Fibroblast of the aortic adventitia (primary cell): ENCODE measurements at regions not wholly inside any gene's neighbourhood (a gene's known extent, or its start where the extent isn't known, plus 50 kb on each side); places are given as distances from the start of the nearest gene placed in this dataset.
A peak's percentile ranks its signal among the peaks of the same experiment; 100 is the strongest.

Experiments
- DNase-seq: peaks from one replicate; pipeline ENCODE4 v3.0.0-alpha.2; 2010; ENCODE audit warnings: low read depth
- H3K4me3 ChIP-seq: 2 replicates; pipeline ENCODE4 v1.5.1; 2011; ENCODE audit warnings: low read depth, mild to moderate bottlenecking, control low read depth, low read length, moderate library complexity
- CTCF ChIP-seq: IDR thresholded peaks from 2 replicates; pipeline ENCODE4 v1.5.1; 2011; ENCODE audit warnings: mild to moderate bottlenecking, low read length, control low read depth, inconsistent platforms; ENCODE audit not compliant: insufficient read depth

DNA sequence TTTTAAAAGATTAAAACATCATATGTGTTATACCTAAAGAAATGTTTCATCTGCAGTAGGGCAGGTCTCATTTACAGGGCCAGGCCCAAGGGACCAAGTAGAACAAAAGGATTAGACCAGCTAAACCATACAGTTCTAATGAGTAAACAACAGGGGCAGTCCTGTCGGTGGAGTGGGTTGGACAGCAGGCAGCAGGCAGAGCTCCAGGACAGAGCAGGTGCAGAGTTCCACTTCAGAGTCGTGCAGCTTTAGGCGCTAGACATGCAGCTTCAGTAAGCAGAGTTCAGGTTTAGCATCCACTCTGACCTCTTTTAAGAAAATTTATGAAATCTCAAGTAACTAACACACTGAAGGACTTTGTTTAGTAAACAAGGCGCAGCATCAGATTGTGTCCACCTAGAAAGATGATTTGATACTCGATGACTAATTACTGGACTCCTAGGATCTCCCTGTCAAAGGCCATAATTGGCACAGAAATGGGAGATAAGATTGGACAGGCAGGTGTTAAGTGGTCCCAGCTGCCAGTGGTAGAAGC is 487.7 kb upstream of the INTU start:
- DNase-seq, result no peak
- H3K4me3 ChIP-seq, result no peak overlapping the region

GRCh38 chr4:127148165-127148564 is 484.6 kb upstream of the INTU start:
- no peak for DNase-seq
- no peak overlapping the region for H3K4me3 ChIP-seq
- no peak for TF ChIP-seq CTCF

More for the DNA sequence above, 487.7 kb upstream of the INTU start:
- no peak for TF ChIP-seq CTCF

- DNase-seq, result no peak
- TF ChIP-seq CTCF, result no peak
- no peak overlapping the region for H3K4me3 ChIP-seq
Measured at GRCh38 chr4:127149086-127149485, 483.7 kb upstream of the INTU start.

- no peak for TF ChIP-seq CTCF
- DNase-seq, result no peak
- H3K4me3 ChIP-seq, result no peak overlapping the region
Measured at GRCh38 chr4:127151941-127152340, 480.8 kb upstream of the INTU start.

DNA sequence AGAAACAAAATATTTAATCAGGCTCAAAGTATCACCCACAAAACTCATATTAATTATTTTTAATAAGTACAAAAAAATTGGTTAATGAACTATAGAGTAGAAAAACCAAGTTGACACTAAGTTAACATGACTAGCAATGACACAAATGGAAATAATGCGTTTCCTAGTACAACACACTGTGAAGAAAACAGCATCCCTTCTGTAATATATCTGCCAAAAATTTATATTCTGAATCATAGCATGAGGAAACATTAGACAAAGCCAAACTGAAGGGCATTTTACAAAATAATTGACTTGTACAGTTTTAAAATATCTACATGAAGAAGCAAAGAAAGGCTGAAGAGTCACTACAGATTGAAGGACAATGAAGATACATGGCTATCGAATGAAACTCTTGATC is 477.6 kb upstream of the INTU start:
- H3K4me3 ChIP-seq, result no peak overlapping the region
- DNase-seq, result no peak
- no peak for TF ChIP-seq CTCF

GRCh38 chr4:127155555-127155954 is 477.2 kb upstream of the INTU start:
- DNase-seq, result no peak
- H3K4me3 ChIP-seq, result no peak overlapping the region
- TF ChIP-seq CTCF, result no peak

DNA sequence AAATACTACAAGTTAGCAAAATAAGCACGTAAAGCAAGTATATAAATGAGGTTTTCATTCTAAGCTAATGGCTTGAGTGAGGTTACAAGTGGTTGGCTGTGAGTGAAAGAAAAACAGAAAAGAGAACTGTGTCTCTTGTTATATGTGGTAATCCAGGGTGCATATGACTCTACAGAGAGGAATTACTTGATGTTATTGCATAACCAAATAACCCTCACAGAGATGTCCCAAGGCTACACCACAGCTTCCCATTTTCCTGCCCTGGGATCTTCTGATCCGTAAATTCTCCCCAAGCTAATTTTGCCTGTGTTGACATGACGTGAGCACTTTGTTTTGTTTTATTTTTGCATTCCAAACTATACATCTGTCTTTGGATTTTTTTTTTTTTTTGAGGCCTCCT is 470.0 kb upstream of the INTU start:
- no peak for TF ChIP-seq CTCF
- peak; percentile 22 for DNase-seq
- H3K4me3 ChIP-seq, result no peak overlapping the region
